ENCODE measurements at regions not wholly inside any gene's neighbourhood (a gene's known extent, or its start where the extent isn't known, plus 50 kb on each side); places are given as distances from the start of the nearest gene placed in this dataset.
"Not testable (repeated sequence)": the region's sequence is repeated elsewhere in the genome, so short reads cannot be mapped to it uniquely, and the experiment has no call there.

DNA sequence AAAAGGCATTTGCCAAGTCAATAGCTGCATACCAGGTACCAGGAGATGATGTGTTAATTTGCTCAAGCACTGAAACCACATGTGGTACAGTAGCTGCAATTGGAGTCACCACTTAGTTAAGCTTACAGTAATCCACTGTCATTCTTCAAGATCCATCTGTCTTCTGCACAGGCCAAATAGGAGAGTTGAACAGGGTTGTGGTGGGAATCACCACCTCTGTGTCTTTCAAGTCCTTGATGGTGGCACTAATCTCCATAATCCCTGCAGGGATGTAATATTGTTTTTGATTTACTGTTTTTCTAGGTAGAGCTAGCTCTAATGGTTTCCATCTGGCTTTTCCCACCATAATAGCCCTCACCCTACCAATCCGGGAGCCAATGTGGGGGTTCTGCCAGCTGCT lies 91.9 kb downstream of the FCRL5 start:
- TF ChIP-seq, protein P1, sequence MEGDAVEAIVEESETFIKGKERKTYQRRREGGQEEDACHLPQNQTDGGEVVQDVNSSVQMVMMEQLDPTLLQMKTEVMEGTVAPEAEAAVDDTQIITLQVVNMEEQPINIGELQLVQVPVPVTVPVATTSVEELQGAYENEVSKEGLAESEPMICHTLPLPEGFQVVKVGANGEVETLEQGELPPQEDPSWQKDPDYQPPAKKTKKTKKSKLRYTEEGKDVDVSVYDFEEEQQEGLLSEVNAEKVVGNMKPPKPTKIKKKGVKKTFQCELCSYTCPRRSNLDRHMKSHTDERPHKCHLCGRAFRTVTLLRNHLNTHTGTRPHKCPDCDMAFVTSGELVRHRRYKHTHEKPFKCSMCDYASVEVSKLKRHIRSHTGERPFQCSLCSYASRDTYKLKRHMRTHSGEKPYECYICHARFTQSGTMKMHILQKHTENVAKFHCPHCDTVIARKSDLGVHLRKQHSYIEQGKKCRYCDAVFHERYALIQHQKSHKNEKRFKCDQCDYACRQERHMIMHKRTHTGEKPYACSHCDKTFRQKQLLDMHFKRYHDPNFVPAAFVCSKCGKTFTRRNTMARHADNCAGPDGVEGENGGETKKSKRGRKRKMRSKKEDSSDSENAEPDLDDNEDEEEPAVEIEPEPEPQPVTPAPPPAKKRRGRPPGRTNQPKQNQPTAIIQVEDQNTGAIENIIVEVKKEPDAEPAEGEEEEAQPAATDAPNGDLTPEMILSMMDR (IDR thresholded peaks at IDR 0.05), result no peak

DNA sequence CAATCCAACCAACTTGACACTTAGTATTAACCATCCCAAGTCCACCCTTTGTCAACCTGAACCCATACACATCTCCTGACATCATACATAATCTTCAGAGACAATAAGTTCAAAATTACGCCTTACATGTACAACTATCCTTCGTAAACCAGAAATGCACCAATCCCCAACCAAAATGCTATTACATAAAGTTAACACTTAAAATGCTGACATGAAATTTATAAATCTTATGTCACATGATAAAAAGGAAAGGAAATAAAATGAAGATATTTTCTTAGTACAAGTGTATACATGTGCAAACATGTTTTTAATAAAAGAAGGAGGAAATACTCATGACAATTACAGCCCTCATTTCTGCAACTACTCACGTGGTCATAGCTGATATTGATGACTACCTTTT lies 95.0 kb downstream of the FCRL5 start:
- DNase-seq, result no peak
- TF ChIP-seq, protein P1 (IDR thresholded peaks at IDR 0.05), result no peak
- Mint-ChIP-seq H3K4me3 (no peak overlapping the region), H3K4me1 (no peaks in the 10 kb centered on the region), H3K36me3 (ENCODE audit: low read depth) (no peaks in the 10 kb centered on the region), H3K27me3 (peaks cover 10% of the 10 kb centered on the region), H3K9me3 (no peaks in the 10 kb centered on the region), H3K27ac (no peak overlapping the region)
- POLR2A ChIA-PET, result no interaction called here
- no peak for ATAC-seq (ENCODE audit: low read depth)
- CTCF ChIA-PET, result no interaction called here
- intact Hi-C loops (cut with micrococcal nuclease), result no loop called here

More for the DNA sequence above, 91.9 kb downstream of the FCRL5 start:
- Mint-ChIP-seq H3K27ac (no peak overlapping the region), H3K27me3 (peaks cover 9% of the 10 kb centered on the region), H3K4me3 (no peak overlapping the region), H3K4me1 (no peaks in the 10 kb centered on the region), H3K9me3 (no peaks in the 10 kb centered on the region), H3K36me3 (ENCODE audit: low read depth) (no peaks in the 10 kb centered on the region)
- CTCF ChIA-PET, result no interaction called here
- intact Hi-C loops (cut with micrococcal nuclease), result no loop called here
- POLR2A ChIA-PET, result no interaction called here
- ATAC-seq (ENCODE audit: low read depth) (no peak), DNase-seq (no peak)

DNA sequence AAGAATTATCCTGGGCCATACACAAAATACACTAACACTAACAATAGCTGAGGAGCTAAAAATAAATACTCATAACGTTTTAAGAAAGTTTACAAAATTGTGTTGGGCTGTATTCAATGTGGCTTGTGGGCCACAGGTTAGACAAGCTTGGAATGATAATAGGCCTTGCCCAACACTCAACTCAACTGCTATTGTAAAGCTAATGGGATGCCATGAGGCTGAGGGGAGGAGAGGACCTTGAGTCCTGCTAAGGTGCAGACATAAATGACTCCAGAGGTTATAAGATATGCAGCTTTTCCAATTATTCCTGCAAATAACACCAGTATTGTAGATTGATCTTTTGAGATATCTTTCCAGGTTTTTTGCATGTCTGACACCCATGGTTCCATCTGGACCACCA lies 97.0 kb downstream of the FCRL5 start:
- DNase-seq (no peak), ATAC-seq (ENCODE audit: low read depth) (no peak)
- H3K9me3 Mint-ChIP-seq, result no peaks in the 10 kb centered on the region
- H3K4me1 Mint-ChIP-seq, result no peaks in the 10 kb centered on the region
- peaks cover 10% of the 10 kb centered on the region for H3K27me3 Mint-ChIP-seq
- intact Hi-C loops (cut with micrococcal nuclease), result no loop called here
- no peak overlapping the region for H3K4me3 Mint-ChIP-seq
- no peak overlapping the region for H3K27ac Mint-ChIP-seq
- CTCF ChIA-PET, result no interaction called here
- POLR2A ChIA-PET, result no interaction called here
- TF ChIP-seq, protein P1 (IDR thresholded peaks at IDR 0.05), result no peak
- H3K36me3 Mint-ChIP-seq (ENCODE audit: low read depth), result no peaks in the 10 kb centered on the region

DNA sequence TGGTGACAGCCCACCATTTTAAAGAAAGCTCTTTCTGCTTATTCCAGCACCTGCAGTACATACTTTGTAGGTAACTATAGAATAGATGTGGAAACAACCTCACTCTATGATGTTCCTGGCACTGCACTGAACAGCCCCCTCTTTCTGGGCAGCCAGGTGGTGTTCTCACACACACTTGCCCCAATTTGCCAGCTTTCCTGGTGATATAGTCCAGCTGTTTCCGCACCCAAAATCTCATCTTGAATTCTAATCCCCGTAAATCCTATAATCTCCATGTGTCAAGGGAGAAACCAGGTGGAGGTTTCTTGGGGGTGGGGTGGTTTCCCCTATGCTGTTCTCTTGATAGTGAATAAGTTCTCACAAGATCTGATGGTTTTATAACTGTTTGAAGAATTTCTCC lies 102.2 kb downstream of the FCRL5 start:
- DNase-seq, result no peak
- intact Hi-C loops (cut with micrococcal nuclease), result no loop called here
- H3K9me3 Mint-ChIP-seq, result no peaks in the 10 kb centered on the region
- H3K4me3 Mint-ChIP-seq, result no peak overlapping the region
- ChIA-PET CTCF (no interaction called here), POLR2A (no interaction called here)
- H3K4me1 Mint-ChIP-seq, result no peaks in the 10 kb centered on the region
- H3K36me3 Mint-ChIP-seq (ENCODE audit: low read depth), result no peaks in the 10 kb centered on the region
- H3K27ac Mint-ChIP-seq, result no peak overlapping the region
- ATAC-seq (ENCODE audit: low read depth), result no peak
- H3K27me3 Mint-ChIP-seq, result peaks cover 4% of the 10 kb centered on the region
- TF ChIP-seq, protein P1 (IDR thresholded peaks at IDR 0.05), result no peak

DNA sequence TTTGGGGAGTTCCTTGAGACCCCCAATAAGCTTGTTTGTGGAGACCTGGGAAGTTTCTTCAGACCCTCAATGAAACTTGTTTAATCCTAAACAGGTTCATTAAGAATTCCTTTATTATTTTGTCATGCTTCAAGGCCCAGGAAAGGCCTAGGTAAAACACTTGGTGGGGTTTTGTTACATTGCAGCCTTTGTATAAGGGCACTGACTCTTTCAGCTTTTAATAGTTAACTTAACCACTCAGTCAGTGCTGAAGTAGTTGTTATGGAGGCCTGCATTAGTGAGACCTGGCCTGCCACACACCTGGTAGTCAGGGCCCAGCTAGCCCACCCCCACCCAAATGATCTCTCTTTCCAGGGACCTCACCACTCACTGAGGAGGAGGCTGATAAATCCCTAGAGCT lies 103.7 kb downstream of the FCRL5 start:
- Mint-ChIP-seq H3K27me3 (no peaks in the 10 kb centered on the region), H3K4me1 (no peaks in the 10 kb centered on the region), H3K9me3 (no peaks in the 10 kb centered on the region), H3K36me3 (ENCODE audit: low read depth) (no peaks in the 10 kb centered on the region), H3K27ac (no peak overlapping the region), H3K4me3 (no peak overlapping the region)
- ChIA-PET CTCF (no interaction called here), POLR2A (no interaction called here)
- ATAC-seq (ENCODE audit: low read depth) (no peak), DNase-seq (no peak)
- TF ChIP-seq, protein P1 (IDR thresholded peaks at IDR 0.05), result no peak
- intact Hi-C loops (cut with micrococcal nuclease), result no loop called here

DNA sequence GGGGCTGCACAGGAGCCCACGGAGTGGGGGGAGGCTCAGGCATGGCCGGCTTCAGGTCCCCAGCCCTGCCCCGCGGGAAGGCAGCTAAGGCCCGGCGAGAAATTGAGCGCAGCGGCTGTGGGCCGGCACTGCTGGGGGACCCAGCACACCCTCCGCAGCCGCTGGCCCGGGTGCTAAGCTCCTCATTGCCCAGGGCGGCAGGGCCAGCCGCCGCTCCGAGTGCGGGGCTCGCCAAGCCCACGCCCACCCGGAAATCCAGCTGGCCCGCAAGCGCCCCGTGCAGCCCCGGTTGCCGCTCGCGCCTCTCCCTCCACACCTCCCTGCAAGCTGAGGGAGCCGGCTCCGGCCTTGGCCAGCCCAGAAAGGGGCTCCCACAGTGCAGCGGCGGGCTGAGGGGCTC lies 106.0 kb downstream of the FCRL5 start:
- H3K27ac Mint-ChIP-seq; H3K9me3 Mint-ChIP-seq; ATAC-seq (ENCODE audit: low read depth); CTCF ChIA-PET; H3K27me3 Mint-ChIP-seq; H3K36me3 Mint-ChIP-seq (ENCODE audit: low read depth); POLR2A ChIA-PET; DNase-seq; H3K4me1 Mint-ChIP-seq; intact Hi-C loops (cut with micrococcal nuclease); H3K4me3 Mint-ChIP-seq: not testable (repeated sequence)

DNA sequence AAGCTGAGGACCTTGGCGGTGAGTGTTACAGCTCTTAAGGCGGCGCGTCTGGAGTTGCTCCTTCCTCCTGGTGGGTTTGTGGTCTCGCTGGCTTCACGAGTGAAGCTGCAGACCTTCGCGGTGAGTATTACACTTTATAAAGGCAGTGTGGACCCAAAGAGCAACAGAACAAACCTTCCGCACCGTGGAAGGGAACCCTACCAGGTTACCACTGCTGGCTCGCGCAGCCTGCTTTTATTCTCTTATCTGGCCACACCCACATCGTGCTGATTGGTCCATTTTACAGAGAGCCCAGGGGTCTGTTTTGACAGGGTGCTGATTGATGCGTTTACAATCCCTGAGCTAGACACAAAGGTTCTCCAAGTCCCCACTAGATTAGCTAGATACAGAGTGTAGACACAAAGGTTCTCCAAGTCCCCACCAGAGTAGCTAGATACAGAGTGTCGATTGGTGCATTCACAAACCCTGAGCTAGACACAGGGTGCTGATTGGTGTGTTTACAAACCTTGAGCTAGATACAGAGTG lies 106.6 kb downstream of the FCRL5 start:
- H3K4me3 Mint-ChIP-seq; CTCF ChIA-PET; H3K4me1 Mint-ChIP-seq; H3K27me3 Mint-ChIP-seq; intact Hi-C loops (cut with micrococcal nuclease); H3K36me3 Mint-ChIP-seq (ENCODE audit: low read depth); DNase-seq; H3K27ac Mint-ChIP-seq; ATAC-seq (ENCODE audit: low read depth); H3K9me3 Mint-ChIP-seq; POLR2A ChIA-PET: not testable (repeated sequence)

Measured in activated B cell treated with CpG ODN at 0.5 μM for 24 hours (primary cell).